GM19035 (cell line): ENCODE measurements at regions not wholly inside any gene's neighbourhood (a gene's known extent, or its start where the extent isn't known, plus 50 kb on each side); places are given as distances from the start of the nearest gene placed in this dataset.

Experiments
- ATAC-seq: cut with Tn5 transposase; IDR thresholded peaks from one replicate; pipeline ENCODE4 v1.9.1; 2021; ENCODE audit not compliant: unreplicated experiment

DNA sequence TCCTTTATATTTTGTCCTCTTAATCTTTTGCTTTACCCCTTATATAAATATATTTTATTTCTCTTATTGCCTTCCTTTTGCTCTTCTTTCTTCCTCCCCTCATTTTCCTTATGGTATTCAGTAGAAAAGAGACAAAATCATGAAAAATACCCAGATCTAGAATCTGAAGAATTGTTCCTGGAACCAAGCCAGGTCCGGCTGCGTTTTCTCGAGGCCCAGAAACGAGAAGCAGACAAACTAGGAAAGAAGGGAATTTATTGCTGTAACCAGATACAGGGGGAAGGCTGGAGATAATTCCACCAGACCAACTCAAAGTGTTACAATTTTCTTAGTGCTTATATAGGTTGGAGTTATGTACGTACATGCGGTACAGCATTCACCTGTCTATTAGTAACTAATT is 328.7 kb downstream of the GABRG1 start:
- no peak for ATAC-seq

DNA sequence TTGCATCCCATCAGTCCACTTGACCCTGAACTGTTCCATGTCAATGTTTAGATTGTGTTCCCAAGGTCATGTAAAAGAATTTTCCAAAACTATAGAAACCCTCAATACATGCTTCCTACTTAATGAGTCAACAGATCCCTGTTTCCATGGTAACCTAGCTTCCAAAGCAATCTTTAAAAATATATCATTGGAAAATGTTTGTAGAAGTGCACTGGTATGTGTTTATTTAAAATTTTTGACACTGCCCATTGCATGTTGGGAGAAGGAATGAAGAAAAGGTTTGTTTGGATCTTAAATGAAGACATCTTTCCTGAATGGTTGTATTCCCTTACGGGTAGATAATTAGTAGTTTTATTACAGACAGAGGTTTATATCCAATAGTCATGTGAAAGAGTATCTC is 345.3 kb downstream of the GABRG1 start:
- ATAC-seq: no peak

- ATAC-seq: no peak
These were observed 347.7 kb downstream of the GABRG1 start for GRCh38 chr4:45776146-45776545.

DNA sequence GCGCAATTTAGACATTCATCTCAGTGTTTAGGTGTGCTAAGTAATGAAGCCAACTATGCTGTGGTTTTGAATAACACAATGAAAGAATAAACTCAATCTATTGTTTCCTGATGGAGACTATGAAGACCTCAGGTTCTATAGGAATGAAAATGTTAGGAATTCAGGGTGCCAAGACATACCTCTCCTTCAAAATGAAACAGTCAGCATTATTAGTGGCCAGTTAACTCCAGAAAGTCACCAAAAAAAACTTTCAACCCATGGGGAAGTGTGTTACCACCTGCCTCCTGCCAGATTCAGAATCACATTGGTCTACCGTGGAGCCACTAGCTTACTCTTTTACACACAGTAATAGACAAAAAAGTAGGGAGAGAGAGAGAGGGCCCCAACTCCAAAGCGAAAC is 352.9 kb downstream of the GABRG1 start:
- ATAC-seq: no peak

DNA sequence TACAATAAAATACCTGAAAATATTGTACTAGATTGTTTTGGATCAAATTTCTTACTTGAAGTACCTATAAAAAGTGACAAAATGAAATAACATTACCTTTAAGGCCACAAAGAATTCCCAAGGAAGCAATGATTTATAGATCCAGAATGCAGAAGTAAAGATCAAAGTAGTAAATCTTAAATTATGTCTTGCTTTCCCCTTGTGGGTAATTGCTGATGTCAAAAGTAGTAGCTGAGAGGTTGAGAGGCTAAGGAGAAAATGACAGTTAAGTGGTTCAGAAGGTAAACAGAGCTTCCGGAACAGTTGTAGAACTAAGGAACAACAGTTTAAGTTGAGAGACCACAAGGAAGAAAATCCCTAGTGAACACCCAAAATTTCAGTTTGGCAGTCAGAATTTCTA is 358.3 kb downstream of the GABRG1 start:
- no peak for ATAC-seq

DNA sequence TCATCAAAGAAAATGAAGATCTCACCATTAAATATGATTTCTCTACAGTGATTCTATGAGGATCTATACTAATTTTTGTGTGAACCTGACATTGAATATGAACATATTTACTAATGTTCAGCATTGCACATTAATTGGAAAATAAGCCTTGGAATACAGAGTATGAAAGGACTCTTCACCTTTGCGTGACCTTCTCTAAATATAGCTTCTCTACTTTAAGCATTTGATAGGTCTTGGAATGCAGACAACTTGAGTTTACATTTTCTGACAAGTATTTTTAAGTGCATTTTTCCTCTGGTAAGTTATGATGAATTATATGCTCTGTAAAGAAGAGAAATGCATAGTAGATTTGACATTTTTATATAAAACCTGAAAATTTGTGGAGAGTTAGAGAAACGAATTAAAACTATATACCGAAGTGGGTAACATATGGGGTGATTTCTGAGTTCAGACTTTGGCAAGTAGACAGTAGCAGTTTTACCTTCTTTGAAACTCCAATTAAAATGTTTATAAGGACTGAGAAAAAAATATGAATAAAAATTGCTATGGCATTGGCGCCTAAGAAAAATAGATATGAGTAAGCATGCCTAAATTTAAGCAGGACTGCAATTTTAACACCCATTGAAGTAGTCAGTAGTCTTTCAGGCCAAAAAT is 371.9 kb downstream of the GABRG1 start:
- ATAC-seq: no peak

GRCh38 chr4:45750721-45751120 is 373.1 kb downstream of the GABRG1 start:
- no peak for ATAC-seq

DNA sequence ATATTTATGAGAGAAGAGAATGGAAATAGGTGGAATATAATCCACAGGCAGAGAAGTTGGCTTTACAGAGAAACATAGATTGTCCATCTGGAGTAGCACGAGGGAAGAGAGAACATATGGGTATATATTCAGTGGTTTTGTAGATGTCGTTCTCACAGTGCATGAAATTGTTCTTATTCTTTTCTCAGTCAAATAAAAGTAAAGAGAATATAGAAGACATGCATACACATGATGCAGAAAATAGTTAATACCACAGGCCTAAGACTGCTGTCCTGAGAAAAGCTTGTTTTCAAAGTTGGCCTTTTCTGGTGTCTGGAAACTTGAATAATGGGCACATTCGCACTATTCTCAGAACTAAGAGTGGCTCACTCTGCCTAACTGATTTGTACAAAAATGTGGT is 378.1 kb downstream of the GABRG1 start:
- ATAC-seq: no peak

GRCh38 chr4:45741897-45742296 is 382.0 kb downstream of the GABRG1 start:
- no peak for ATAC-seq

- no peak for ATAC-seq
These were observed 391.7 kb downstream of the GABRG1 start for GRCh38 chr4:45732161-45732560.

GRCh38 chr4:45716093-45716492 is 407.8 kb downstream of the GABRG1 start:
- no peak for ATAC-seq

GRCh38 chr4:45713996-45714395 is 409.9 kb downstream of the GABRG1 start:
- ATAC-seq: no peak

DNA sequence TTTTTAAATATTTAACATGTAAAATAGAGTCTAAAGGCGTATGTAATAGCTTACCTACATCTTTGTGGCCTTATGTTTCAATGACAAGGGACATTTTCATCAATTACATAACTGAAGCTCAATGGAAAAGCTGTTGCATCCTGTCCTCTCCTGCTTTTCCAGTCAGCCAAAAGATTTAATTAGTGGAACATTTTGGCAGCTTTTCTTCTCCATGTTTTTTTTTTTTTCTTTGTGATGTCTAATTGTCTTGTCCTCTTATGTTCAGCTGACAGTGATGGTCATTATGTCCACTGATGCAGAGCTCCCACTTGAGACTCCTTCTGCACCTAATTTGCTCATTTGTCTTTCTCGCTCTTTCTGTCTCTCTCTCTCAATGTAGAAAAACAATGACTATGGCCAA is 422.2 kb downstream of the GABRG1 start:
- no peak for ATAC-seq

- ATAC-seq: no peak
These were observed 430.1 kb downstream of the GABRG1 start for GRCh38 chr4:45693746-45694145.

DNA sequence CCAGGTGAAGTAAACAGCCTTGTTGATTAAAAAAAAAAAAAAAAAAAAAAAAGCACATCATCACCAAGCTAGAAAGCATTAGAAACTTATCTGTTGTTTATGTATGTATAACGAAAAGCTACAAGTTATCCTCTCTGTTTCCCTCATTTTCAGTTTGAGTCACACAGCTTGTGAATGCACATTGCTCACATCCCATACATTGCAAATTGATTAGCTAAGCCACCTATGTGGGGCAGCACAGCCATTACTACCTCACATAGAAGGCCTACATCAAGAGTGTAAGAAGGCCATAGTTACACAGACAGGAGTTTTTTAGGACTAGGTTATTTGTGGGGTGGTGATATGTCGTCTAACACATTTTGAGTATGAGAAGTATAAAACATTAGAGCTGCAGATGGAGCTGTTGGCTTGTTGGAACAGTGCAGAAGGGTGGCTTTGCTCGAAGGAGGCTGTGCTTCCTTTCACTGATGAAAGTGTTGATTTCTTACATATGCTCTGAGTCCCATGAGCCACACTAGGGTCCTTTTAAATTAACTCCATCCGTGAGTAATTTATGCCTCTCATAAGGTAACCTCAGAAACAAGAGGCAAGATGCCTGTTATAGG is 431.6 kb downstream of the GABRG1 start:
- ATAC-seq: no peak

GRCh38 chr4:45688341-45688740 is 435.5 kb downstream of the GABRG1 start:
- no peak for ATAC-seq

GRCh38 chr4:45679411-45679810 is 444.4 kb downstream of the GABRG1 start:
- ATAC-seq: no peak

GRCh38 chr4:45668128-45668527 is 455.7 kb downstream of the GABRG1 start:
- no peak for ATAC-seq

DNA sequence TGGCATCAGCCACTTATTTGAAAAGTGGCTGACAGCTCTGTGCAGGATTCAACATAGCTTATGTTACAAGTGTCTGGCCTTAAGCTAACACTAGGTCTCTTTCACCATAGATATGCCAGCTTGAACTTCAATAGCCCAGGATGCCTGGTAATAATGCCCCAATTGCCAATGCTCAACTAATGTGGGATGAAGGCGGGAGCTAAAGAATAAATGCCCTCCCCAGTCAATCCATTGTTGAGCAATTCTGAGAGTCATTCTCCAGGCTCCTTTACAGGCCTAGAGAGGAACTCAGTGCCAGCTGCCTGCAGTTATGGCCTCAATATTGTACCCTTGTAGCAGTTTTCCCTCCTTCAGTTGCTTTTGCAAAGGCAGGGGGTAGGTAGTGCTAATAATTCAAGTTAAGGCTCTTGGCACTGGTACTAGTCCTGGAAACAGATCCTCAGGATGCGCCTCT is 460.2 kb downstream of the GABRG1 start:
- ATAC-seq: no peak

- ATAC-seq: no peak
These were observed 460.9 kb downstream of the GABRG1 start for GRCh38 chr4:45663003-45663402.

- ATAC-seq: no peak
These were observed 462.0 kb downstream of the GABRG1 start for GRCh38 chr4:45661893-45662292.

GRCh38 chr4:45650545-45650944 is 473.3 kb downstream of the GABRG1 start:
- no peak for ATAC-seq

DNA sequence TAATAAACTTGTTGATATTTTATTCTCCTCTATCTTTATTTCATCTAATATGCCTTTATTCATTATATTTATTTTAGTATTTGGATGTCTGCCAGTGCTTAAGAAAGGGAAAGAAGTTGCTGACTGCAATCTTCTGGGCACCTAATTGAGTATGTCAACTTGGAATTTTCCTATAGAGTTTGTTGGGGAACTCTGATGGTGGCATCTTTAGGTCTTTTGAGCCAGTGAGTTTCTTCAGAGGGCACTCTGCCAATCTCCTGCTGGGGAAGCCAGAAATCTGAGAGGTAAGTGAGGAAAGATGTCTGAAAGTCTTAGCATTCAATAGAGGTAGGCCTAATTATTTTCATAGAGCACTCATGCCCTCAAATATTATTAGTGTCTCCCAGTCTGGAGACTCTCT is 475.0 kb downstream of the GABRG1 start:
- ATAC-seq: no peak
